ENCODE measurements at regions not wholly inside any gene's neighbourhood (a gene's known extent, or its start where the extent isn't known, plus 50 kb on each side); places are given as distances from the start of the nearest gene placed in this dataset.
A peak's percentile ranks its signal among the peaks of the same experiment; 100 is the strongest.

DNA sequence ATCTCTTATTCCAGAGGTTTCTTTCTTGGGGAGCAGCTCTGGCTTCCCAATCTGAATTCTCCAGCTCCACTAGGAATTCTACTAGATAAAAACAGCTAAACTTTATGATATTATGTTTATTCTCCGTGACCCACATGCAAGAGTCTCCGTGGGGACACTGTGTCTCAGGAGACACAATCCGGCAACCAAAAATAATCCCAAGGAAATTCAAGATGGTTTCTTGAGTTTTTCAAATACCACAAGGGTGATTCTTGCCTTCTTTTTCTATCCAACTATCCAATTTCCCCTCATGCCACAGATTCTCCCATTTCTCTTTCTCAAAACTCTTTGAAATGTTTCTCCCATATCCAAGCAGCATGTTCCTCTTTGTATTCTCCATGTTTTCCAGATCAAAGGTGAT lies 103.1 kb downstream of the FAS start:
- DNase-seq: no peak

DNA sequence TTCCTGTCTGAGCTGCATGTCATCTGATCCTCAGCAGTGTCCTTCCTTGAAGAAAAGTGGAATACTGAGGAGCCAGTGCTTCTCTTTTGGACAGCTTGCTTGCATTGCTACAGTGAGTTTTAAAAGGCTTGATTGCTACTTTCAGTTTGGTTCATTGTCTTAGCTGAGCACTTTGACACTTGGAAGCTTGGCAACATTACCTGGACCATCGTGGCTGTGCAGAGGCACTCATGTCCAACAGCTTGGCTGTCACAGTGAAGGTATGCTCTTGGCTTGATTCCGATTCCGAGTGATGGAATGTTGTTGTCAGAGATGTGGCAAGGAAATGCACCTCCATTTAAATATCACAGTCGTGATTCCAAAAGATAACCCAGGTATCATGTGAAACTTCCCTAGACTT lies 102.4 kb downstream of the FAS start:
- no peak for DNase-seq

DNA sequence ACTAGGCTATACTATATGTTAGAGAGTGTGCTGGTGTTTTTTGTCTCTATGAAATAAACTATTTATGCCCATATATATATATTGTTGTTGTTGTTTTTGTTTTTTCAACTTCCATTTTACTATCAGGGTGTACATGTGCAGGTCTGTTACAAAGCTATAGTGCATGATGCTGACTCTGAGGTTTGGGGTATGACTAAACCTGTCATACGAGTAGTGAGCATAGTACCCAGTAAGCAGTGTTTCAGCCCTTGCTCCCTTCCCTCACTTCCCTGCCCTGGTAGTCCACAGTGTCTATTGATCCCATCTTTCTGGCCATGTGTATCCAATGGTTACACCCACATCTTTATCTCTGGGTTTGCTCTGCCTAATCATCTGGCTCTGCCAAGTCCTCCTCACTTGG lies 101.8 kb downstream of the FAS start:
- no peak for DNase-seq

DNA sequence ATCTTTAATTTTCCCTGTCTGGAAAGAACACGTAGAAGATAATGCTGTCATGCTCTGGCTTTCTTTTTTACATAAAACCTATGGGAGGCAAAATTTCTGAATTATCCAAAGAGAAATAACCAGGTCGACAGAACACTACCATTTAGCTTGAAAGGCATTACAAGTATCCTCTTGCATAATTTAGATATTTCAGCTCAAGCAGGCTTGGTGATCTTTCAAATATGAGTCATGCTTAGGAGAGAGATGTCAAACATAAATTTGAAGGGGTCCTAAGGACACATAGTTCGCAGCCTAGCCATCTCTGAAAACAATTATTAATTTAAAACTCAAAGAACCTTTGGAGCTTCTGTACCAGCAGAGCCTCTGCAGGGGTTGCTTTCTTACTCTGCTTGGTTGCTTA lies 100.9 kb downstream of the FAS start:
- DNase-seq: no peak

DNA sequence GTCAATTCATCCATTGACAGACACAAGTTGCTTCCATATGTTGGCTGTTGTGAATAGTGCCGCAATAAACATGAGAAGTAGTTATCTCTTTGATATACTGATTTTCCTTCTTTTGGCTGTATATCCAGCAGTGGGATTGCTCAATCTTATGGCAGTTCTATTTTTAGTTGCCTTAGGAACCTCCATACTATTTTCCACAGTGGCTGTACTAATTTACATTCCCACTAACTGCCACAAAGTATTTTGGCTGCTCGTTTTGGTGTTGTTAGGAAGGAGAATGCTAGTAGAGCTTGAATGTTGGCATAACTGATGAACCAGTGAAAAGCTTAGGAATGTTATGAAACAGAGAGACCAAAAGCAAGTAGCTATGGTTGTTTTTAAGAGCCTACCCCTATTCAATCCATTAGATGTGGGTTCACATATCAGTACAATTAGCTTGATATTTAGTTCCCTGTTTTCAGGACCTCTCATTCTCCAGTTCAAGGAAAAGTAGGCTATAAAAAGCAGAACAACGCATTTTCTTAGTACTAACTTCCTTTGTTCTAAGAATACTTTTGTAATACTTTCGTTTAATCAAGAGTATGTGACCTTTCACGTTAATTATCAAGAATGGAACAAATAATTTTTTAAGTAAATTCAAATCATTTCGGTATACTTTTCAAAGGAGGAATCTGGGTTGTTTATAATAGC lies 100.3 kb downstream of the FAS start:
- DNase-seq: no peak

DNA sequence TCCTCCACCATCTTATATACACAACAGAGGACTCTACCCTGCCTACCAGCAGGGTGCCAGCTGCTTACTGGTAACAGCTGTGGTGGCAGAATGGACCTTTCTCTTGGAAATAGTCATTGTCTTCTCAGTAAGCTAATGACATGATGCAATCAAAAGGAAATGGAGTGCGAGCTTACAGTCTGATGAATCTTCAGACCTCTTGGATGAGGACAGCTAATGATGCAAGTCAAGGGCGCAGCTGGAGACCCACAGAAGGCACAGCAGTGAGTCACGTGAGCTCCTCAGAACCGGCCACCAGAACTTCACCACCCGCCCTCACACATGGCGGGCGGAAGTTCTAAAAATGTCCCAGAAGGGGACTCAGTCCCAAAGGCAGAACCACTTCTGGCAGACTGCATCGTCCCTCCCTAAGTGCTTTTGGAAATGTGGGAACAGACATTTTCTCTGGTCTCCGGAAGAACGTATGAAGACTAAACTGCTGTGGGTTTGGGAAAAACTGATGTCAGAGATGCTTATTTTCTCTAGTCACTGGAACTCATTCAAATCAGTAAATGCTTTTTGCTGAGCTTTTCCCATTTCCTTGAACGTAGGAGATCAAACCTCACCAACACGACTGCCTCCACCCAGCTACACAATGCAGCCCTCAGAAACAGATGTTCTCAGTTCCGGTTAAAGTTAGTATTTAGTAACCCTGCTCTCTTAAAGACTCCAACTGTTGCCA lies 96.4 kb downstream of the FAS start:
- DNase-seq: no peak

DNA sequence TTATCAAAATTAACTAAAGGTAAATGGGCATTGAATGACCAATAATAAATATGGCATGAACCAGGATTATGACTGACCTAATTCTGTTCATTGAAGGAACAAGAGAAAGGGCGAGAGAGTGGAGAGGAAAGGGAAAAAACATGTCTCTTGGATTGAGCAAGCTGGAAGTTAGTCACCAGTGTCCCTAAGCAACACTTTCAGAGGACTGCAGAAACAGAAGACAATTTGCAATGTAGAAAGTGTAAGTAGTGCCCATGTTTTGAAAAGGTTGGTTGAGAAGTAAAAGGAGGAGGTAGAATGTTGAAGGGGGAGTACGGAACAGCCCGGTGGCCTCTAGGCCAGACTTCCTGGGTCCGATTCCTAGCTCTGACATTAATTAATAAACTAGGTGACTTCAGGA lies 94.6 kb downstream of the FAS start:
- no peak for DNase-seq

DNA sequence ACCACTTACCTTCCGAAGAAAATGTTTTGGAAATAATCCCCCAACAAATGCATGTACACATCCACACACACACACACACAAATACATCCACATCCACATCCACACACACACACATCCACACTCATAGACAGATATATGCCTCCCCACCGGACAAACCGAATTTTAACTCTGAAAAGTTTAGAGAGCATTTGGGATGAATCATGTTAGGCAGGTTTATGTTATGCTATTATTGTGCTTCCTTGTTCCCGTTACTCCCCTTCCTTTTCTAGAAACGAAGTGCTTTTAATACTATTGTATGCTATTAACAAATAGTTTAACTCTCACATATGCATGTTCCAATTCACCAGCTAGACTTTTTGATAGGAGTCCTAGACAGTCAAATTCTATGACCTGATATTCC lies 91.5 kb downstream of the FAS start:
- DNase-seq: no peak

DNA sequence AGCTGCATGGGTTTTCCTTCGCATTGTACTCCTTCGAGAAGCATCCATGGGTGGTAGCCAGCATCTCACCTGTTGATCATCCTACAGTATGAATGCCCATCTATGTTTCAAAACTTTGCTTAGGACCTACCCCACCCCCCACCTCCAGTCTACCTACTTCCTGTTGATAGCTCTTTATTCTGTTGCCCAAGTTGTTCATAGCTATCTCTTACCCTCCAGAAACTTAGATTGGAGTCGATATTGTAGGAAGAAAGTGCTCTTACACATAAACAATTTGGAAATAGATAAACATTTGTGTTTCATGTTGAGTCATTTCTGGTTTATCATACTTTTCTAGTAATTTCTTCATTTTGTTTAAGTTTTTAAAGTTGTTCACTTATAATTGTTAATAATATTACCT lies 90.1 kb downstream of the FAS start:
- DNase-seq: no peak

DNA sequence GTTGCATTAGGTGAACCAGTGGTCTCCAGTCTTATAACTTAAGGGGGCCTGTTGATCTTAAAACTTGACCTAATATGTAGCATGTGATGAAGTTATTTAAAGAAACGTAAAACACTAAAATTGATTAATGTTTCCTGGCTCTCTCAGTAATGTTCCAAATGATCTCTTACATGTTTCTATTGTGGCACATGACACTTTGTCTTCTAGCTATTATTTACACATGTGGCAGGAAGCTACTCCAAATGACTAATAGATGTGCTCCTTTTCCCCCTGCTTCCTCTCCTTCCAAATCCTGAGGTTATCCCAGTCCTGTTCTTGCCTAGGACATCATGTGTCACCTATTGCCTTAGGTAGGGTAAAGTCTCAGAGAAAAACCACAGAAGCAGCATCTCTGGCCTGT lies 89.4 kb downstream of the FAS start:
- peak in 1 of 3 experiments; percentile 2 for DNase-seq

DNA sequence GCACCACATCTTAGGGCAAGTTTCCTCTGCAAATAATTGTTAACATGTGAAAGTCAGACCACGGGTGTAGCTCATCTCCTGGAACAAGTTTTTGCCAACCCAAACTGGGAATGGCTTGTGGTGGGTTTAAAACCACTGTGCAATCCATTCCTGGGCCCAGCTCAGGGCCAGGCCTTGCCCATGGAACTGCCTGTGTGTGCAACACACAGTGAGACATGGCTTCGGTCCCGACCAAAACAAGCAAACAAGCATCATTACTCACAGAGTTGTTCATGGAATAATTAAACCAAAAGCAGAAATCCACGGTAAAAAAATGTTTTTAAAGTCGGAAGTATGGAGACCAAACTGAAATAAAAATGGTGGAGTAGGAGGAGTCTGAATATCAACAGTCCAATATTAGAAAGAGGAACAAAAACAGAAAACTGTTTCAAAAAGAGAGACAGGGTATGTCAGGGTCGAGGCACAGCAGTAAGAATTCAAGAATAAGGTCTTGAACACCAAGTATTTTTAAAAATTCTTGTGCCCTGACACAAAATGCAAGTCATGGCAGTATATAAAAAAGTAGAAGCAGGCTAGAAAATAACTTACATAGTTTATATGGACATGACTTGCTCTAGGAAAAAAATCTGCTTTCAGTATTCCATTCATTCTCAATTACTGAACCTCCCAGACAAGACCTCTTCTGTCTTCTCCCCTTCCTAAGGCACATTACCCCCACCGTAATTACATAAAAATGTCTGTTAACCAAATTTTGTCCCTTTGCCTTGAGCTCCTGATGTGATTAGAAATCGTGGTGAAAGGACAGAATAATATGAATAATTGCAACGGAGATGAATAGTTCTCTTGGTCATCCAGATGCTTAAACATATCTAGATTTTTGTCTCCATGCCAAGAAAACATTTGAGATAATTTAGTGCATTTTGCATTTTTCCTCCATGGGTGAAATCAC lies 88.4 kb downstream of the FAS start:
- no peak for DNase-seq

DNA sequence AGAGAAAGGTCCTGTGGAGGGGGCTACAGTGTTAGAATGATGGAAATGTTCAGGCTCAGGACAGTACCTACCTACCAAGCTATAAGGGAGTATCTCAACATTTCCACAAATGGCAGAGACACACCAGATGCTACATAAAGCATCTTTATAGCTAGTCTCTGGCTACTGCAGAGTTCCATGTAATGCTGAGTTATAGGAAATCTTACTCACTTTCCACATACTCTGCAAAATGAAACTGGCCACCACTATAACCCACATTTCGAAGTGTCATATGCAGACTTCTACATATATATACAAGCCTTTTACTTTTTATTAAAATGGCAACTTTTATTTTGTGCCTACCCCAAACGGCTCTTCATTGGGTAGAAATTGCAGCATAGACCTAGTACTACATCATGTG lies 85.5 kb downstream of the FAS start:
- DNase-seq: no peak

DNA sequence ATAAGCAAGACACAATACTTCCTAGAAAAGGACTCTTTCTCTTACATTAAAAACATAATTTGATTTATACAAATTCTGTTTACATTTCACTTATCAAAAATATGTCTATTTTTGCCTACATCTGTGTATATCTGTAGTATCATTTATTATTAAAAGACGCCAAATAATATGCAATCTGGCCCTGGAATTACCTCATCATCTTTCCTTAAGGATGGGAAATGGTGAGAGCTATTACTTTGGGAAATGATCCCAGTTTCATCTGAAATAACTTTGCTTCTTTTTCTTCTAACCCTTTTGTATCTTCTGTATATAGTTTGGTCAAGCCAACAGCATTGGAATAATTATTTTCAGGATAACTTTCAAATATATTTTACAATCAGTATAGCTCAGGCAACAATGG lies 85.0 kb downstream of the FAS start:
- no peak for DNase-seq

DNA sequence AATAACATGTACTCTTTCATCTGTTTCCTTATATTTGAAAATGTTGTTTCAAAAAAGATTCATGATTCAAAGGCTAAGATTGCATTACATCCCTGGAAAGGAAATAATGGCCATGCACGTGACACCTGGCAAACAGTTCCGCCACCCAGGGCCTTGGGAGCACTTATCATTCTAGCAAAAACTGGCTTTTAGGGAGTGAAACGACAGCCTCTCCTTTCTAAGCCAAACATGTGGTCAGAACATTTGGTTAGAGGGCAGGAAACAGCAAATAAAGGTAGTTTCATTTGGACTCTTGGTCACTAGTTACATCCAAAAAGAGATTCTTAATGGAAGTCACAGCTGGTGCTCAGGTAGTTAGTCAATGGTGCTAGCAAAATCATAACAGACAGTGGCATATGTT lies 83.5 kb downstream of the FAS start:
- DNase-seq: peak in 1 of 3 experiments; percentile 13

DNA sequence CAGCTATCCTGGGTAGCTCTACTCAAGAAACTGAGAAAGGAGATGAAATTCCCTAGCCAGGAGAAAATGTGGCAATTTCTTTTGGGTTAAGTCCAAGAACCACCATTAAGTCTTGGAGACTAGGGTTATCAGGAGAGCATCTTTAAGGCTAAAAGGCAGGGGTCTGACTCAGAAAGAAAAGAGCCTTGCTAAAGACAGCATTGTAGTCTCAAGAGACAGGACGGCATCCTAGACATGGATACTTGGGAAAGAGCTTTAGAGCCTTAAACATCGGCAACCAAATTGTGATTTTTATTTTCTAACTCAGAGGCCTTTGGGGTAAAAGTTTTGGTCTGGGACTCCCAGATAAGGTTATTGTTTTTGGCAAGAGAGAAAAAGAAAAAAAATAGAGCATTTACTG lies 83.1 kb downstream of the FAS start:
- DNase-seq: no peak

DNA sequence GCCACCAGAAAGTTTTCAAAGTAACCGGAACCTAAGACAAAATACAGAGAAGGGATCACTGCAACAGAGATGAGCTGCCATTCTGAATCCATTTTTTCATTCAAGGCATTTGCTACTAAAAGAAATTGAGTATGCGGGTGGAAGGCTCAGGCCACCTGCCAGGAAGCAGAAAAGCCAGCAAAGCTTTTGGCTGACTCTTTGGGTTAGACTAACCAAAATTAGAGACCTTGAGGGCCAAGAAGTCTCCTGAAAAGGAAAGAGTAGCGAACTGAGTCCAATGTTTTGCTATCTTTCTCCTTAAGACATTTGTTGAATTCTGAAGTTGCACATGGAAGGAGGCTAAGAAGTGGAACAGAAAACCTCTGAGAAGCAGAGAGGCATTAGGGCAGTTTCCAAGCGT lies 79.0 kb downstream of the FAS start:
- no peak for DNase-seq
